H1 (cell line): ENCODE measurements at regions not wholly inside any gene's neighbourhood (a gene's known extent, or its start where the extent isn't known, plus 50 kb on each side); places are given as distances from the start of the nearest gene placed in this dataset.

Experiments used
- CHD1 ChIP-seq: IDR thresholded peaks from 2 replicates; pipeline ENCODE4 v1.6.1; 2012; ENCODE audit warnings: low read depth, low read length, improper control_type of control experiment
- TAF1 ChIP-seq: IDR thresholded peaks from 2 replicates; pipeline ENCODE4 v1.6.1; 2011; ENCODE audit warnings: mild to moderate bottlenecking, low read depth, low read length
- TBP ChIP-seq: IDR thresholded peaks from 2 replicates; pipeline ENCODE4 v1.6.1; 2011; ENCODE audit warnings: low read depth, low read length, improper control_type of control experiment

- TF ChIP-seq TAF1 (no peak), TBP (no peak), CHD1 (no peak)
These were observed 561.4 kb upstream of the LINC00305 start (continued) for GRCh38 chr18:64710105-64710861.
